NCI-H774 (cell line): ENCODE measurements at regions not wholly inside any gene's neighbourhood (a gene's known extent, or its start where the extent isn't known, plus 50 kb on each side); places are given as distances from the start of the nearest gene placed in this dataset.

ENCODE experiments used
- DNase-seq: peaks from one replicate; lab custom pipeline; 2025; lab: John Stamatoyannopoulos, UW

GRCh38 chr16:73189136-73189535 is 141.2 kb upstream of the ZFHX3 start:
- no peak for DNase-seq

GRCh38 chr16:73186752-73187601 is 139.0 kb upstream of the ZFHX3 start:
- DNase-seq: no peak

GRCh38 chr16:73185737-73186136 is 137.8 kb upstream of the ZFHX3 start:
- no peak for DNase-seq

- DNase-seq: no peak
These were observed 135.7 kb upstream of the ZFHX3 start for GRCh38 chr16:73183611-73184092.

GRCh38 chr16:73179705-73180331 is 131.9 kb upstream of the ZFHX3 start:
- peak; percentile 41 for DNase-seq

- DNase-seq: no peak
These were observed 129.9 kb upstream of the ZFHX3 start for GRCh38 chr16:73177729-73178295.

GRCh38 chr16:73176577-73177013 is 128.7 kb upstream of the ZFHX3 start:
- no peak for DNase-seq

GRCh38 chr16:73172973-73173709 is 125.2 kb upstream of the ZFHX3 start:
- DNase-seq: no peak

GRCh38 chr16:73172241-73172972 is 124.5 kb upstream of the ZFHX3 start:
- peak; percentile 31 for DNase-seq

GRCh38 chr16:73171901-73172240 is 123.9 kb upstream of the ZFHX3 start:
- no peak for DNase-seq

- peak; percentile 4 for DNase-seq
These were observed 123.5 kb upstream of the ZFHX3 start for GRCh38 chr16:73171380-73171779.

GRCh38 chr16:73170612-73171038 is 122.7 kb upstream of the ZFHX3 start:
- peak; percentile 20 for DNase-seq

- no peak for DNase-seq
These were observed 119.1 kb upstream of the ZFHX3 start for GRCh38 chr16:73166947-73167550.

- DNase-seq: no peak
These were observed 118.5 kb upstream of the ZFHX3 start for GRCh38 chr16:73166441-73166851.

- peak; percentile 20 for DNase-seq
These were observed 115.4 kb upstream of the ZFHX3 start for GRCh38 chr16:73163238-73163815.

GRCh38 chr16:73161977-73162376 is 114.0 kb upstream of the ZFHX3 start:
- no peak for DNase-seq

GRCh38 chr16:73159296-73159695 is 111.4 kb upstream of the ZFHX3 start:
- no peak for DNase-seq

- no peak for DNase-seq
These were observed 109.9 kb upstream of the ZFHX3 start for GRCh38 chr16:73157861-73158260.

GRCh38 chr16:73154063-73154870 is 106.3 kb upstream of the ZFHX3 start:
- DNase-seq: no peak
